ENCODE measurements at regions not wholly inside any gene's neighbourhood (a gene's known extent, or its start where the extent isn't known, plus 50 kb on each side); places are given as distances from the start of the nearest gene placed in this dataset.

- FAIRE-seq: no peak
Observed at GRCh38 chr6:4323322-4323721, 187.9 kb upstream of the ECI2 start.

GRCh38 chr6:4322846-4323309, 187.5 kb upstream of the ECI2 start:
- DNase-seq (ENCODE audit: extremely low spot score, insufficient read length, low read depth): no peak

More at GRCh38 chr6:4323322-4323721, 187.9 kb upstream of the ECI2 start:
- no peak for DNase-seq (ENCODE audit: extremely low spot score, insufficient read length, low read depth)

GRCh38 chr6:4322134-4322845, 186.9 kb upstream of the ECI2 start:
- FAIRE-seq: no peak

More at GRCh38 chr6:4322846-4323309, 187.5 kb upstream of the ECI2 start:
- no peak for FAIRE-seq

GRCh38 chr6:4320860-4321259, 185.5 kb upstream of the ECI2 start:
- FAIRE-seq (no peak), DNase-seq (ENCODE audit: extremely low spot score, insufficient read length, low read depth) (no peak)

More at GRCh38 chr6:4322134-4322845, 186.9 kb upstream of the ECI2 start:
- no peak for DNase-seq (ENCODE audit: extremely low spot score, insufficient read length, low read depth)

DNA sequence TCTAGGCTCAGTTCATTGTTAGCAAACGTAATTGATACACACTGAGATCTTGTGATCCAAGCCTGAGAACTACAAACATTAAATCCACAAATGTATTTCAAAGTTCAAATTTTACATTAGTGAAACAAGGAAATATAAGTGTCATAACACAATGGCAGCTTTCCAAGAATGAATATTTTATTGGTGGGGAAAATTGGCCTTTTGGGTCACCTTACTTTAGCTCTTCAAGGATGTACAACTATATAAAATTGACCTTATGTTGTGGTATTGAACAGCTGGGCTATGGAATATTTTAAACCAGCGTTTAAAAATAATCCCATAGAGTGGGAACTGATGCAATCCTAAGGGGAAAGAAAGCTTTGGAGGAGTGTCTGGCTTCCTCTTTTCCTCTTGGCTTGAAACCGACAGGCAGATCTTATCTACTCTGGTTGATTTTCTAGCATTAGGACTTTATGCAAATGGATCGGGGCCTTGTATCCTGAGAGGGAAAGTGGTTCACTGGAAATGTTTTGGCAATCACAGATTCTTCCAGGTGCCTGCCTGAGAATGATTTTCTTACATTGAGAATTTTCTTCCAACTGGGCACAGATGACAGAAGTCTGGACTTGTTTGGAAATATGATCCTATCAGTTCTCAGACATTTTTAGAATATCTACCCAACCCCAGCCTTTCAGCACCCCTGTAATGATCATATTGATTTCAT, 184.8 kb upstream of the ECI2 start:
- FAIRE-seq (no peak), DNase-seq (ENCODE audit: extremely low spot score, insufficient read length, low read depth) (no peak)

- FAIRE-seq: no peak
- no peak for DNase-seq (ENCODE audit: extremely low spot score, insufficient read length, low read depth)
Observed at GRCh38 chr6:4318321-4318720, 182.9 kb upstream of the ECI2 start.

DNA sequence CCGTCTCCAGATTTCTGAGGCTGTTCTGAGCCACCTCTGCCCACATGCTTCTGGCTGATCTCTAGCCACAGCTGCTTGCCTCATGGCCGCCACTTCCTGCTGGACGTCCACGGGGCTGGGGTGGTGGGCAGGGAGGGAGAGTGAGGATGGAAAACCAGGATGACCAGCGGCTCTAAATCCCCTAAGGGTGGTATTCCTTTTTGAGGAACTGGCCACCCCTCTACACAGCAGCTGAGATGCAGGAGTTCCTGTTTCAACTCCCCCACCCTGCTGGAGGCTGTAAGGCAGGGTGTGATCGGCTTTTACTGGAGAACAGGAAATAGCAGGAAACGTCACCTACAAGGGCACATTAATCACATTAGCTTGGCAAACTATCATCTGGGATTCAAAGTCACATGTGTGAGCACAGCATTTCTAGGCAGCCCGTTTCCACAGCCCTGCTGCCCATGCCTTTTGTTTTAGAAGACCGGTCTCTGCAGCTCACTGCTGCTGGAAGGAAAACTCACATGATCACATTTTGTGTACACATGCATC, 181.6 kb upstream of the ECI2 start:
- DNase-seq (ENCODE audit: extremely low spot score, insufficient read length, low read depth) (no peak), FAIRE-seq (no peak)

DNA sequence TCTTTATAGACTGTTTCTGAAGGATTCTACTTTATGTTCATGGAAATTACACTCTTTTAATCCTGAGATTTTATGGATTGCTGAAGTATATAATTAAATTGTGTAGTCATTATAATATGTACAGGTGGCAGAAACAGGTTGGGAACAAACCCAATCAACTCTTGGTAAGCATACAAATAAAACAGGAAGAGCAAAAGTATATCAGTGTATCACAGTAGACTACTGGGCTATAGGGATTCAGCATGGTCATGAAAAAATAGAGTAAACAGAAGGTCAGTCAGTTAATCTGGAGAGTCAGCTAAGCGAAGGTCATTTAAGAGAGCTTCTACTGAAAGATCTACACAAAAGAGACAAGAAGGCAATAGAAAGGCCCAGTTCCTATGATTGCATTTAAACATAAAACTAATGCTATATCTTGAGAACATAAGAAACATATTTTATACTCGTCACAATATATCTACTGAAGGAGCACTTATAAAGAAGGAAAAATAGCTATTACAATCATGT, 178.9 kb upstream of the ECI2 start:
- FAIRE-seq (no peak), DNase-seq (ENCODE audit: extremely low spot score, insufficient read length, low read depth) (no peak)

GRCh38 chr6:4313044-4313686, 177.8 kb upstream of the ECI2 start:
- no peak for FAIRE-seq
- no peak for DNase-seq (ENCODE audit: extremely low spot score, insufficient read length, low read depth)

DNA sequence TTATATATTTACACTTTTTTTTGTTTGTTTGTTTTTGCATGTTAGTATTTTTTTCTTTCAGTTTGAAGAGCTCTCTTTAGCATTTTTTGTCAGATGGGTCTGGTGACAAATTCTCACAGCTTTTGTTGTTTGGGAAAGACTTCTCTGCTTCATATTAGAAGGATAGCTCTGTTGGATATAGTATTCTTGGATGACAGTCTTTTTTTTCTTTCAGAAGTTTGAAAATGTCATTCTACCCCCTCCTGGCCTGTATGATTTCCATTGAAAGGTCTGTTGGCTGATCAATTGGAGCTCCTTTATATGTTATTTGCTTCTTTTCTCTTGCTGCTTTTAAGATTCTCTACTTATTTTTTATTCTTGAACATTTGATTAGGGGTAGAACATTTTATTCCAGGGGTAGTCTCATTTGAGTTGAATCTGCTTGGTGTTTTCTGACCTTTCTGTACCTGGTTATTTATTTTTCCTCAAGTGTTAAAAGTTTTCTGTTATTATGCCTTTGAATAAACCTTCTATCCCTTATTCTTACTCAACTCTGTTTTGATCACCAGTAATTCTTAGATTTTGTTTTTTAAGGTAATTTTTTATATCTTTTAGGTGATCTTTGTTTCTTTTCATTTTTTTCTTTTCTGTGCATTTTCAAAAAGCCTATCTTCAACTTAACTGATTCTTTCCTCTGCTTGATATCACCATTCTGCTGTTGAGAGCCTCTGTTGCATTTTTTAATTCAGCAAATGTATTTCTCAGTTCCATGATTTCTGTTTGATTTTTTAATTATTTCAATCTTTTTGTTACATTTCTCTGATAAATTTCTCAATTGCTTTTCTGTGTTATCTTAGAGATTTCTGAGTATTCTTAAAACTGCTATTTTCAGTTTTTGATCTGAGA, 176.8 kb upstream of the ECI2 start:
- DNase-seq (ENCODE audit: extremely low spot score, insufficient read length, low read depth): no peak
- FAIRE-seq: no peak

GRCh38 chr6:4309540-4309939, 174.2 kb upstream of the ECI2 start:
- DNase-seq (ENCODE audit: extremely low spot score, insufficient read length, low read depth) (no peak), FAIRE-seq (no peak)

GRCh38 chr6:4308364-4308763, 173.0 kb upstream of the ECI2 start:
- no peak for DNase-seq (ENCODE audit: extremely low spot score, insufficient read length, low read depth)
- no peak for FAIRE-seq

DNA sequence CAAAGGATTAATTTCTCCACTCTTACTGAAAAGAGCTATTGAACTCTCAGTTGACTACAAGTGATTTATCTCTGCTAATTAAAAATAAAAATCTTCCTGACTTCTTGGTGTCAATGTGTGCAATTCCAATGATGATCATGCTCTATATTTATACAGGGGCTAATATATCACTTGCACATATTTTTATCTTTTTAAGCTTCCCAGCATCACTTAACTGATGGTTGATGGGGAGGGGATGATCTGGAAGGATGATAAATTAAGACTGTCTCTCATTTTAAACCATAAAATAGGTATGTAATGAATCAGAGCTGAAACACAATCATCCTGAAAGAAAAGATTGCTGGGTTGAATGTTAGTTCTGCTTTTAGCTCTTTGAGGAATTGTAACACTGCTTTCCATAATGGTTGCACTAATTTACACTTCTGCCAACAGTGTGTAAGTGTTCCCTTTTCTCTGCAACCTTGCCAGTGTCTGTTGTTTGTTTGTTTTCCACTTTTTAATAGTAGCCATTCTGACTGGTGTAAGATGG, 169.6 kb upstream of the ECI2 start:
- DNase-seq (ENCODE audit: extremely low spot score, insufficient read length, low read depth) (no peak), FAIRE-seq (no peak)

GRCh38 chr6:4303638-4304037, 168.3 kb upstream of the ECI2 start:
- no peak for DNase-seq (ENCODE audit: extremely low spot score, insufficient read length, low read depth)
- FAIRE-seq: no peak

DNA sequence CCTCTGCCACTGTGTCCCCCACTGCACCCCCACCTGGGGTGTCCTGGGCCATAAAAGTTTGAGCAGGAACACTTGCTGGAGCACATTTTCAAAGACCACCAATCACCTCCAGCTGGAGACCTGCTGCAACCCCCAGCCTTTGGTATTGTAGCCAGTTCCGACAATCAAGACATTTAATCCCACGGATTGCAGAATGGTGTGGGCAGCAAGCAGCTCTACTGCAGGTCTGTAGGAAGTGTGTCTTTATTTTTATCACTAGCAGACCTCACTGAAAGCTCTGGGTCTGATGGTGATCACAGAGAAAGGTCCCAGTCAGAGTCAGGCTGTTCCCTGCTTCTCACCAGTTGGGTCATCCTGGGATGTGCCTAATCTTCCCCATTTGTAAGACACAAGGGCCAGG, 167.1 kb upstream of the ECI2 start:
- DNase-seq (ENCODE audit: extremely low spot score, insufficient read length, low read depth) (no peak), FAIRE-seq (no peak)

DNA sequence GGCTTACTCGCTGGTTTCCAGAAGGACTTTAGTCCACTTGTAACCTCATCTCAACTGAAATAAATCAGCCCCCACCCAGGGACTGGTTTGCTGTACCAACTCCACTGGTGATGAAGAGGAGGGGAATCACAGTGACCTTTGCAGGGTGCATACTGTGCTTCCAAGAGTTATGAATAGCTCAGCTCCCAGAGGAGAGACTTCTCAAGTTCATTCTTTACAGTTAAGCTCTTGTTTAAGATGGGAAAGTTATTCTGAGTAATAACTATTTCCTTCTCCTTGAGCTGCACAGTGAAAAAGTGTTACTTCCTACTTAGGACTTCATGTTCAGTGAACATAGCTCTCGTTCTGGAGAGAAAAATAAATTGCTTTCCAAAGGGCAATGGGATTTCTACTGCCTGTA, 166.5 kb upstream of the ECI2 start:
- DNase-seq (ENCODE audit: extremely low spot score, insufficient read length, low read depth) (no peak), FAIRE-seq (no peak)

GRCh38 chr6:4300917-4301316, 165.5 kb upstream of the ECI2 start:
- DNase-seq (ENCODE audit: extremely low spot score, insufficient read length, low read depth) (no peak), FAIRE-seq (no peak)

DNA sequence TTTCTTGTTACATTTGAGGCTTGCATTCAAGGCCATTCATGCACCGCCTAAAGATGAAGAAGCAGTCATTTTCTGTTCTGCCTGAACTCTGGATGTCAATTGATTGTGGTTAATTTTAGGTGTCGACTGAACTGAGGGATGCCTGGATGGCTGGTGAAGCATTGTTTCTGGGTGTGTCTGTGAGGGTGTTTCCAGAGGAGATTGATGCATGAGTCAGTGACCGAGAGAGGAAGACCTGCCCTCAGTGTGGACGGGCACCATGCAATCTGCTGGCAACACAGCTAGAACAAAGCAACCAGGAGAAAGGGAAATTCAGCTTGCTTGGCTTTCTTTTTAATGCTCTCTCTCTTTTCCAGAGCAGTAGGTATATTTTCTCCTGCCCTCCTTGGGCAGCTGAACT, 164.1 kb upstream of the ECI2 start:
- no peak for FAIRE-seq

DNA sequence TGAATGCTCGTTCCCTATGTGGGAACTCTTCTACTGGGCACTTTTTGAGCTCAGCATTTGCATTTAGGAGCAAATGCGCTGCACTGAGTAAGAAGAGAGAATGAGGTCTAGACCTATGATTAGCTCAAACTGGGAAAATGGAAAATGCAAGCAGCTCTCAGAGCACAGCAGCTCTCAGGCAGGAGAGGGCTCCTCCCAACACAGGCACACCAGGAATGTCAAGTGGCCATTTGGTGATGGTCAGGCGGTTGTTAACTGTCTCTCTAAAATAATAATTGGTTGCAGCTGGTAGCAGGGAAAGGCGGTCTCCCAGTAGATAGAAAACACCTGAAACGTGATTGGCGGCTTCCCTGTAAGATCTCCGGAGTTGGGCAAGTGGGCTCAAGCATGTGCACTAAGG, 162.0 kb upstream of the ECI2 start:
- no peak for FAIRE-seq
- DNase-seq (ENCODE audit: extremely low spot score, insufficient read length, low read depth): no peak

More for the DNA sequence above, 164.1 kb upstream of the ECI2 start:
- DNase-seq (ENCODE audit: extremely low spot score, insufficient read length, low read depth): no peak
